ENCODE measurements at regions not wholly inside any gene's neighbourhood (a gene's known extent, or its start where the extent isn't known, plus 50 kb on each side); places are given as distances from the start of the nearest gene placed in this dataset.
A peak's percentile ranks its signal among the peaks of the same experiment; 100 is the strongest.

DNA sequence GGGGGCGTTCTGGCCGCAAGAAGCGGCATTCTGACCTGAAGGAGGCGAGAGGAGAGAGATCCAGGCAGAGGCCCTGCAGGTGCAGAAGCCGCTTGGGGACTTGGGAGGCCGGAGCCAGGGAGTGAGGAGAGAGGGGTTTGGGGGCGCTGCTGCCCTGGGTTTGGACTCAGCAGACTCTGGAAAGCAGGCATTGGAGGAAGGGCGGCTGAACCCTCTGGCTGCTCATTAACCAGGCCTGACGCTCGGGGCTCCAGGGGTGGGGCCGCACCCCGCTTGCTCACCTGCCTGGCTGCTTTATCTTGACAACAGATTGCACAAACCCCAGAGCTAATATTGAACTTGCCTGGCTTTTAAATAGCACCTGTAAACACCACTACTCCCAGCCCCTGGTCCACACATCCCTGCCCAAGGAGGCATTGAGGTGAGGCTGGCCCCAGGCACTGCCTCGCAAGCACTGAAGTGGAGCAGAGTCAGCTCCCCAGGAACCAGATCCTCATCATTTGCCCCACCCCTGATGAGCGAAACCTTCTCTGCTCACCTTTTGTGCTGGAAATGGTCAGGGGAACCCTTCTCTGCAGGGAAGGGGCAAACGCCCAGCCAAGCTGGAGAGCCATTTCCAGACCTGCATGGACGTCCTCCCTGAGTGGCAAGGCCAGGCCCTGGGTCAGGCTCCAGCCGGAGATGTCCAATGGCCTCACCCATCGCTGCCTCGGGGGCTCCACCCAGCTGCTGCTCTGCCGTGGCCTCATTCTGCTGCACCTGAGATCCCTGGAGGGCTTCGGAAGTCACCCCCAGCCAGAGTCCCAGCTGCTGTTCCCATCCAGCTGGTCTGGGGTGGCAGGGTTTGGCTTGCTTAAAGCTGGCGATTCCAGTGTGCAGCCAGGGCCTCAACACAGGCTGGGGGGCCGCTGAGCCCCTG, 190.2 kb upstream of the GSE1 start:
- TF ChIP-seq POLR2A (IDR thresholded peaks at IDR 0.05) (no peak), CTCF (IDR thresholded peaks at IDR 0.05) (no peak)
- Histone ChIP-seq H3K9me3 (no peaks in the 10 kb centered on the region), H3K36me3 (ENCODE audit: low read depth, missing control alignments) (no peaks in the 10 kb centered on the region), H3K4me1 (peaks cover 8% of the 10 kb centered on the region), H3K27me3 (no peaks in the 10 kb centered on the region), H3K27ac (no peak overlapping the region), H3K4me3 (no peak overlapping the region)
- intact Hi-C loops (cut with DNase I; ENCODE audit: low total_unique reads) = no loop called here
- WGBS, 2 donors = 80 to 88% methylated on average over 12 to 23 of the region's 23 CpGs
- DNase-seq = peak; percentile 13

DNA sequence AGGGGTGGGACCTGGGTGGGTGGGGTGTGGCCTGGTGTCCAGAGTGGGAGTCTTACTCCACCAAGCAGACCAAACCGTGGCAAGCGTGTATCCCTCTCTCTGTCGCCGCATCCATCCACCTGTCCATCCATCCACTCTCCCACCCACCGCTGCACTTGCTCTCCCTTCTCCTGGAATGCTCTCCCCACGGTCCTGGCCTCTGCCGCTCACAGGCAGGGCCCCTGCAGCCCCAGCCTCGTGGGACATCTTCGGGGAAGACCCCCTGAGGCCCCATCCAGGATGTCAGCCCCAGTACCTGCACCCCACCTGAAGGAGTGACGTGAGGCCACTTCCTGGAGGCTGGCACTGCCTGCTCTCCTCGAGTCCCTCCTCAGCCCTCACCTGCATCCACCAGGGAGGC, 189.5 kb upstream of the GSE1 start:
- H3K4me3 ChIP-seq = no peak overlapping the region
- H3K9me3 ChIP-seq = no peaks in the 10 kb centered on the region
- intact Hi-C loops (cut with DNase I; ENCODE audit: low total_unique reads) = no loop called here
- DNase-seq = peak; percentile 6
- H3K27ac ChIP-seq = no peak overlapping the region
- H3K36me3 ChIP-seq (ENCODE audit: low read depth, missing control alignments) = no peaks in the 10 kb centered on the region
- 87 to 92% methylated on average over 9 to 11 of the region's 11 CpGs for WGBS, 2 donors
- H3K4me1 ChIP-seq = peaks cover 8% of the 10 kb centered on the region
- no peak for TF ChIP-seq CTCF (IDR thresholded peaks at IDR 0.05)
- no peak for TF ChIP-seq POLR2A (IDR thresholded peaks at IDR 0.05)
- H3K27me3 ChIP-seq = no peaks in the 10 kb centered on the region

DNA sequence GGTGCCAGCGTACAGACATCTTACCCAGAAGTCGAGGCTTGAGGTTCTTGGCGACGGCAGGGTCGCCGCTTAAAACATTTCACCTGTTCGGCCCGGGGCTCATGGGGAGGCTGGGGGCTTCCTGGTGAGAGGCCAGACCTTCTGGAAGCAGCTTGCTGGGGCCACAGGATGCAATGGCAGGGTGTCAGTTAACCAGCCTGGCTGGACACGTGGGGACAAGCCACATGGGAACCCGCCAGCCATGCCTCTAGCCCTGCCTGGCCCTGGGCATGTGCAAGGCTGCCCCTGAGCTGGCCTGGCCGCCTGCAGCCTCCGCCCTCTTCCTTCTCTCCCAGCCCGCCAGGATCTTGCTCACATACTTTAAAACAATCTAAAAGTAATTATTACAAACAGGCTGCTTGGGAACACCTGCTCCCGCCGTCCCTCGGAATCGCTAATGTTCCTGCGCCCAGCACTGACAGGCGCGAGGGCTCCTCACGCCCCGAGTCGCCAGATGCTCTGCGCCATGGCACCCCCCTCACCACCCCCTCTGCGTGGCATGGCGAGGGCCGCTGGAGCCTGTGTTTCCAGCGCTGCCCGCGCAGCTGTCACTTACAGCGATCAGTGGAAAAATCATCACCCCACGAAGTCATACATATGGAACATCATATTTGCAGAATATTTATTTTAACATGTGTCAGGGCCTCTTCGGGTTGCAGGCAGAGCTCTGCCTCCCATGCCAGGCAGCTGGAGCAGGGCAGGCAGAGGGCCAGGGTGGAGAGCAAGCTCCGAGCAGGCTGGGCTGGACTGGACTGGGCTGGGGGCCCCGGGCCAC, 188.7 kb upstream of the GSE1 start:
- H3K9me3 ChIP-seq = no peaks in the 10 kb centered on the region
- no peak for TF ChIP-seq CTCF (IDR thresholded peaks at IDR 0.05)
- TF ChIP-seq POLR2A (IDR thresholded peaks at IDR 0.05) = no peak
- DNase-seq = peak; percentile 13
- H3K4me1 ChIP-seq = peaks cover 8% of the 10 kb centered on the region
- H3K4me3 ChIP-seq = no peak overlapping the region
- WGBS, 2 donors = 86 to 91% methylated on average over 28 to 34 of the region's 35 CpGs
- H3K36me3 ChIP-seq (ENCODE audit: low read depth, missing control alignments) = no peaks in the 10 kb centered on the region
- intact Hi-C loops (cut with DNase I; ENCODE audit: low total_unique reads) = no loop called here
- no peaks in the 10 kb centered on the region for H3K27me3 ChIP-seq
- H3K27ac ChIP-seq = no peak overlapping the region

DNA sequence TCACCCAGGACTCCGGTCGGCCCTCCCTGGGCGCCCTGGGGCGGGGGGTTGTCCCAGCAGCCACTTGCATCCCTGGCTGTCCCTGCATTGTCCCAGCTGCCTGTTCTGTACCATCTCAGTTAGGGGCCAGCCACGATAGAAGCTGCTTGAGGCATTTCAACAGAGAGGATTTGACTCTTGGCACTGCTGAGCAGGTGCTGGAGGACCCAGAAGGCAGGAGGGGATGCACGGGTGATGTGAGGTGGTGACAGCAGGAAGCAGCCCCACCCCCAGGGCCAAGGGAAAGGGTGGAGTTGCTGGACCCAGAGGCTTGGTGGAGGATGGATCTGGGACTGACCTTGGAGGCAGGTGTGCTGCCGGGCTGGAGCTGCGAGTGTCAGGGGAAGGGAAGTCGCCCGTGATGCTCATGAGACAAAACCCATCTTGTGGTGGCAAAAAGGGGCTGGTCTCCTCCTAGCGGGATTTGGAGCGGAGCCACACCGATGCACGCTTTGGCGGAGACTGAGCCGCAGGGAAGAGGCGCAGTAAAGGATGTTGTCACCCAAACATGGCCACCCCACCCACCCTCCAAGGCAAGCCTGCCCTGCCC, 188.0 kb upstream of the GSE1 start:
- no peaks in the 10 kb centered on the region for H3K27me3 ChIP-seq
- DNase-seq = peak; percentile 10
- intact Hi-C loops (cut with DNase I; ENCODE audit: low total_unique reads) = no loop called here
- TF ChIP-seq CTCF (IDR thresholded peaks at IDR 0.05) (no peak), POLR2A (IDR thresholded peaks at IDR 0.05) (no peak)
- no peaks in the 10 kb centered on the region for H3K36me3 ChIP-seq (ENCODE audit: low read depth, missing control alignments)
- no peaks in the 10 kb centered on the region for H3K9me3 ChIP-seq
- peaks cover 8% of the 10 kb centered on the region for H3K4me1 ChIP-seq
- no peak overlapping the region for H3K4me3 ChIP-seq
- WGBS, 2 donors = 67 to 86% methylated on average over 15 to 17 of the region's 17 CpGs
- no peak overlapping the region for H3K27ac ChIP-seq
